ENCODE measurements at regions not wholly inside any gene's neighbourhood (a gene's known extent, or its start where the extent isn't known, plus 50 kb on each side); places are given as distances from the start of the nearest gene placed in this dataset.

GRCh38 chr6:167464177-167464576 lies 139.3 kb downstream of the TTLL2 start:
- TF ChIP-seq CTCF (IDR thresholded peaks at IDR 0.05) = no peak
- TF ChIP-seq ZFX (IDR thresholded peaks at IDR 0.05; ENCODE audit: borderline replicate concordance) = no peak
